ENCODE measurements at regions not wholly inside any gene's neighbourhood (a gene's known extent, or its start where the extent isn't known, plus 50 kb on each side); places are given as distances from the start of the nearest gene placed in this dataset.

DNA sequence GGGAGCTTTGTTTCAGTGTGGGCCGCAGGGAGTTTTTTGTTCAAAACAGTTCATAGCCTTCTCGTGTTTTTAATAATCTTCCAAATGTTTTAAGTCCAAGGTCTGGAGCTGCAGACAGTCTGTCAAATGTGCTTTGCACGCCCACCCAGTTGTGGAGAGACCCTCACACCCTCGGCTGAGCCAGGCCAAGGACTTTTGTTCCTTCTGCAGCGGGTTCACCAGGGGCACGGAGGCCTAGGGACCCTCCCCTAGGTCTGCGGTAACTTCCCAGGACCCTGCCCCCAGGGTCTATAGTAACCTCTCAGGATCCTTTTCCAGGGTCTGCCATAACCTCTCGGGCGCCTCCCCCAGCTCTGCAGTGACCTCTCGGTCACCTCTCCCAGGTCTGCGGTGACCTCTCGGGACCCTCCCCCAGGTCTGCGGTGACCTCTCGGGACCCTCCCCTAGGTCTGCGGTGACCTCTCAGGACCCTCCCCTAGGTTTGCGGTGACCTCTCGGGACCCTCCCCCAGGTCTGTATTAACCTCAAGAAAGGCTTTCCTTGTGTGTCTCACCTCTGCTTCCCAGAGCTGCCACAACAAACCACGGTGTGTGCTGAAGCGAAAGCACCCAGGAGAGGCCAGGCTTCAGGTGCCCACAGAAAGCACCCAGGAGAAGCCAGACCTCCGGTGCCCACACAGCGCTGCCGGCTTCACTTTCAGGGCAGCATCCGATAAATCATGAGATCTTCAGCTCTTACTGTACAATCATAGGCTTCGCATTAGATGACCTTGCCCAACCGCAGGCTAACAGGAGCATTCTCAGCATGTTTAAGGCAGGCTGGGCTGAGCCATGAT, 301.9 kb upstream of the SALL3 start:
- H3K4me1 ChIP-seq (ENCODE audit: control insufficient read depth in 1 of 2, insufficient read depth in 2 of 2, low read length in 2 of 2) = no peaks in the 10 kb centered on the region
- WGBS, 2 donors = 91 to 92% methylated on average over 25 of the region's 25 CpGs
- no peak for DNase-seq
- intact Hi-C loops (cut with DNase I) = no loop called here
- no peak overlapping the region for H3K4me3 ChIP-seq (ENCODE audit: low read length in 2 of 2)
- no peak overlapping the region for H3K27ac ChIP-seq (ENCODE audit: low read depth in 1 of 2, low read length in 2 of 2)
- no peaks in the 10 kb centered on the region for H3K36me3 ChIP-seq (ENCODE audit: control insufficient read depth in 1 of 2, insufficient read depth in 2 of 2, low read length in 1 of 2)
- no peaks in the 10 kb centered on the region for H3K27me3 ChIP-seq (ENCODE audit: control insufficient read depth in 1 of 2, insufficient read depth in 2 of 2, low read length in 1 of 2)
- ATAC-seq (ENCODE audit: low FRiP score) = no peak
- H3K9me3 ChIP-seq (ENCODE audit: control insufficient read depth, low read length) = no peaks in the 10 kb centered on the region

- H3K27me3 ChIP-seq (ENCODE audit: control insufficient read depth in 1 of 2, insufficient read depth in 2 of 2, low read length in 1 of 2) = no peaks in the 10 kb centered on the region
- no peaks in the 10 kb centered on the region for H3K4me1 ChIP-seq (ENCODE audit: control insufficient read depth in 1 of 2, insufficient read depth in 2 of 2, low read length in 2 of 2)
- H3K36me3 ChIP-seq (ENCODE audit: control insufficient read depth in 1 of 2, insufficient read depth in 2 of 2, low read length in 1 of 2) = no peaks in the 10 kb centered on the region
- 79 to 80% methylated on average over 8 of the region's 8 CpGs for WGBS, 2 donors
- no peak overlapping the region for H3K4me3 ChIP-seq (ENCODE audit: low read length in 2 of 2)
- H3K27ac ChIP-seq (ENCODE audit: low read depth in 1 of 2, low read length in 2 of 2) = no peak overlapping the region
- intact Hi-C loops (cut with DNase I) = no loop called here
- ATAC-seq (ENCODE audit: low FRiP score) = no peak
- DNase-seq = no peak
- H3K9me3 ChIP-seq (ENCODE audit: control insufficient read depth, low read length) = no peaks in the 10 kb centered on the region
Measured at GRCh38 chr18:78678318-78678695, 301.3 kb upstream of the SALL3 start.

DNA sequence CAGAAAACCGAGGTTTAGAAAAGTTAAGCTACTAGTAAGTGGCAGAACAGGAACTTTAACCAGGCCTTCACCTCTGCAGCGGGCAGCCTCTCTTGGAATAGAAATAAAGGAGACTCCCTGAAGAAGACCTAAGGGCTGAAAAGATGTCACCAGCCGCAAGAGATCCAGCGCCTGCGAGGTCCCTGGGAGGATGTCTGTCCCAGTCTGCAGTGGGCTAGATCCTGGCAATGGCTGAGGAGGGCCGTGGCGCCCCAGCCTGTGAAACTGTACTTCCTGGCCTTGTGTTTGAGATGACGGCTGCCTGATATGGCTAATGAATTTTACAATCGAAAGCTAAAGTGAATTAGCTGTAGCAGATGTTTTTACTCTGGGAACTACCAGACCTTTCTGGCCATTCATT, 300.6 kb upstream of the SALL3 start:
- Histone ChIP-seq H3K4me3 (ENCODE audit: low read length in 2 of 2) (no peak overlapping the region), H3K9me3 (ENCODE audit: control insufficient read depth, low read length) (no peaks in the 10 kb centered on the region), H3K27me3 (ENCODE audit: control insufficient read depth in 1 of 2, insufficient read depth in 2 of 2, low read length in 1 of 2) (no peaks in the 10 kb centered on the region), H3K4me1 (ENCODE audit: control insufficient read depth in 1 of 2, insufficient read depth in 2 of 2, low read length in 2 of 2) (no peaks in the 10 kb centered on the region), H3K27ac (ENCODE audit: low read depth in 1 of 2, low read length in 2 of 2) (no peak overlapping the region), H3K36me3 (ENCODE audit: control insufficient read depth in 1 of 2, insufficient read depth in 2 of 2, low read length in 1 of 2) (no peaks in the 10 kb centered on the region)
- intact Hi-C loops (cut with DNase I) = no loop called here
- DNase-seq (no peak), ATAC-seq (ENCODE audit: low FRiP score) (no peak)
- 87 to 88% methylated on average over 9 of the region's 9 CpGs for WGBS, 2 donors

GRCh38 chr18:78679613-78680260, 299.9 kb upstream of the SALL3 start:
- Histone ChIP-seq H3K4me1 (ENCODE audit: control insufficient read depth in 1 of 2, insufficient read depth in 2 of 2, low read length in 2 of 2) (no peaks in the 10 kb centered on the region), H3K27me3 (ENCODE audit: control insufficient read depth in 1 of 2, insufficient read depth in 2 of 2, low read length in 1 of 2) (no peaks in the 10 kb centered on the region), H3K36me3 (ENCODE audit: control insufficient read depth in 1 of 2, insufficient read depth in 2 of 2, low read length in 1 of 2) (no peaks in the 10 kb centered on the region), H3K27ac (ENCODE audit: low read depth in 1 of 2, low read length in 2 of 2) (no peak overlapping the region), H3K4me3 (ENCODE audit: low read length in 2 of 2) (no peak overlapping the region), H3K9me3 (ENCODE audit: control insufficient read depth, low read length) (no peaks in the 10 kb centered on the region)
- intact Hi-C loops (cut with DNase I) = no loop called here
- 71 to 84% methylated on average over 17 of the region's 17 CpGs for WGBS, 2 donors
- ATAC-seq (ENCODE audit: low FRiP score) (no peak), DNase-seq (no peak)

GRCh38 chr18:78681396-78681795, 298.2 kb upstream of the SALL3 start:
- DNase-seq (no peak), ATAC-seq (ENCODE audit: low FRiP score) (no peak)
- no peak overlapping the region for H3K4me3 ChIP-seq (ENCODE audit: low read length in 2 of 2)
- H3K9me3 ChIP-seq (ENCODE audit: control insufficient read depth, low read length) = no peaks in the 10 kb centered on the region
- no peaks in the 10 kb centered on the region for H3K36me3 ChIP-seq (ENCODE audit: control insufficient read depth in 1 of 2, insufficient read depth in 2 of 2, low read length in 1 of 2)
- intact Hi-C loops (cut with DNase I) = no loop called here
- H3K27ac ChIP-seq (ENCODE audit: low read depth in 1 of 2, low read length in 2 of 2) = no peak overlapping the region
- H3K27me3 ChIP-seq (ENCODE audit: control insufficient read depth in 1 of 2, insufficient read depth in 2 of 2, low read length in 1 of 2) = no peaks in the 10 kb centered on the region
- 84 to 87% methylated on average over 12 of the region's 12 CpGs for WGBS, 2 donors
- H3K4me1 ChIP-seq (ENCODE audit: control insufficient read depth in 1 of 2, insufficient read depth in 2 of 2, low read length in 2 of 2) = no peaks in the 10 kb centered on the region

GRCh38 chr18:78681934-78682333, 297.7 kb upstream of the SALL3 start:
- intact Hi-C loops (cut with DNase I) = no loop called here
- H3K36me3 ChIP-seq (ENCODE audit: control insufficient read depth in 1 of 2, insufficient read depth in 2 of 2, low read length in 1 of 2) = no peaks in the 10 kb centered on the region
- no peak overlapping the region for H3K27ac ChIP-seq (ENCODE audit: low read depth in 1 of 2, low read length in 2 of 2)
- ATAC-seq (ENCODE audit: low FRiP score) (no peak), DNase-seq (no peak)
- no peaks in the 10 kb centered on the region for H3K9me3 ChIP-seq (ENCODE audit: control insufficient read depth, low read length)
- no peak overlapping the region for H3K4me3 ChIP-seq (ENCODE audit: low read length in 2 of 2)
- no peaks in the 10 kb centered on the region for H3K4me1 ChIP-seq (ENCODE audit: control insufficient read depth in 1 of 2, insufficient read depth in 2 of 2, low read length in 2 of 2)
- no peaks in the 10 kb centered on the region for H3K27me3 ChIP-seq (ENCODE audit: control insufficient read depth in 1 of 2, insufficient read depth in 2 of 2, low read length in 1 of 2)
- 94 to 96% methylated on average over 12 of the region's 12 CpGs for WGBS, 2 donors

GRCh38 chr18:78682716-78683115, 296.9 kb upstream of the SALL3 start:
- WGBS, 2 donors = 64 to 73% methylated on average over 13 of the region's 13 CpGs
- DNase-seq = no peak
- intact Hi-C loops (cut with DNase I) = no loop called here

DNA sequence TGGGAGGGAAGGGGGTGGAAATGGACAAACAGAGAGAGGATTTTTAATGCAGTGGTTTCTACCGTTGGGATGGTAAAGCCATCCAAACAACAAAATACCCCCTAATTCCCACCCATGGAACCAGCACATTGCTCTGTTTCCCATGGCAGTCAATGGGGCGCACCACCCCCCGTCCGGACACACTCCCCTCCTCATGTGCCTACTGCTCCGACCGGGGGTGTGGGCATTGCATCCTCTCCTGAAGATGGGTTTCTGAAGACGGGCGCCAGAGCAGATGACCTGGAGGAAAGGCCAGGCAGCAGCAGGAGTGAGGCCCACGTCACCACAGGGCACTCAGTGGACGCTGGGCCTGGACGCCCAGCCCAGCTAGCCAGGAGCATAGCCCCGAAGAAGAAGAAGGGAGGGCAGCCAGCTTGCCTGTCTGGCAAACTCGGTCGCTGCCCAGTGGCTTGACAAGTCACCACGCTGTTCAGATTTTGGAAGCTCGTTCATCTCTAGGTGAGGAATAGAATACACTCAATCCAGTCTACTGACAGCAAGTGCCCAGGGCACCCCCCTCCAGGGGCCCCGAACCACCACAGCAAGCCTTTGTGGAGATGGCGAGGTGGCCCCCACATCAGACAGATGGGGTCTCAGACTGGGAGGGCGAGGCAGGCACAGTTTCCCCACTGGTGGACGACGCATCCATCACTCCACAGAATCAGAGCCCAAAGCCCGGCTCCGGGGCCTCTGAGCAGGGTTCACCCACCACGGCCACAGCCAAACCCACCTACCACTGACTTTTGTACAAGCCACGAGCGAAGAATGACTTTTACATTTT, 296.2 kb upstream of the SALL3 start:
- no peaks in the 10 kb centered on the region for H3K4me1 ChIP-seq (ENCODE audit: control insufficient read depth in 1 of 2, insufficient read depth in 2 of 2, low read length in 2 of 2)
- H3K27me3 ChIP-seq (ENCODE audit: control insufficient read depth in 1 of 2, insufficient read depth in 2 of 2, low read length in 1 of 2) = no peaks in the 10 kb centered on the region
- intact Hi-C loops (cut with DNase I) = no loop called here
- no peak for DNase-seq
- no peak overlapping the region for H3K27ac ChIP-seq (ENCODE audit: low read depth in 1 of 2, low read length in 2 of 2)
- no peak overlapping the region for H3K4me3 ChIP-seq (ENCODE audit: low read length in 2 of 2)
- H3K9me3 ChIP-seq (ENCODE audit: control insufficient read depth, low read length) = no peaks in the 10 kb centered on the region
- WGBS, 2 donors = 87 to 89% methylated on average over 26 of the region's 26 CpGs
- H3K36me3 ChIP-seq (ENCODE audit: control insufficient read depth in 1 of 2, insufficient read depth in 2 of 2, low read length in 1 of 2) = no peaks in the 10 kb centered on the region
- ATAC-seq (ENCODE audit: low FRiP score) = no peak

More at GRCh38 chr18:78682716-78683115, 296.9 kb upstream of the SALL3 start:
- Histone ChIP-seq H3K27ac (ENCODE audit: low read depth in 1 of 2, low read length in 2 of 2) (no peak overlapping the region), H3K4me1 (ENCODE audit: control insufficient read depth in 1 of 2, insufficient read depth in 2 of 2, low read length in 2 of 2) (no peaks in the 10 kb centered on the region), H3K36me3 (ENCODE audit: control insufficient read depth in 1 of 2, insufficient read depth in 2 of 2, low read length in 1 of 2) (no peaks in the 10 kb centered on the region), H3K9me3 (ENCODE audit: control insufficient read depth, low read length) (no peaks in the 10 kb centered on the region), H3K27me3 (ENCODE audit: control insufficient read depth in 1 of 2, insufficient read depth in 2 of 2, low read length in 1 of 2) (no peaks in the 10 kb centered on the region), H3K4me3 (ENCODE audit: low read length in 2 of 2) (no peak overlapping the region)
- no peak for ATAC-seq (ENCODE audit: low FRiP score)

Data from aorta (tissue), 5 donors.